GM19463 (cell line): ENCODE measurements at regions not wholly inside any gene's neighbourhood (a gene's known extent, or its start where the extent isn't known, plus 50 kb on each side); places are given as distances from the start of the nearest gene placed in this dataset.
"Not testable (repeated sequence)": the region's sequence is repeated elsewhere in the genome, so short reads cannot be mapped to it uniquely, and the experiment has no call there.

ENCODE experiments used
- ATAC-seq: cut with Tn5 transposase; IDR thresholded peaks from one replicate; pipeline ENCODE4 v1.9.1; 2021; ENCODE audit warnings: mild to moderate bottlenecking, moderate library complexity; ENCODE audit not compliant: unreplicated experiment

- no peak for ATAC-seq
Measured at GRCh38 chr2:234375176-234375880, 121.6 kb downstream of the ARL4C start.

GRCh38 chr2:234374736-234375135, 122.1 kb downstream of the ARL4C start:
- ATAC-seq, result no peak

- ATAC-seq, result no peak
Measured at GRCh38 chr2:234374150-234374508, 122.8 kb downstream of the ARL4C start.

GRCh38 chr2:234373481-234374149, 123.3 kb downstream of the ARL4C start:
- ATAC-seq, result no peak

- ATAC-seq, result no peak
Measured at GRCh38 chr2:234373060-234373459, 123.8 kb downstream of the ARL4C start.

- ATAC-seq, result no peak
Measured at GRCh38 chr2:234372506-234372905, 124.4 kb downstream of the ARL4C start.

GRCh38 chr2:234368861-234369261, 128.0 kb downstream of the ARL4C start:
- ATAC-seq, result no peak

- no peak for ATAC-seq
Measured at GRCh38 chr2:234366891-234367290, 130.0 kb downstream of the ARL4C start.

- ATAC-seq, result no peak
Measured at GRCh38 chr2:234364661-234365060, 132.2 kb downstream of the ARL4C start.

GRCh38 chr2:234363647-234364294, 133.1 kb downstream of the ARL4C start:
- no peak for ATAC-seq

- no peak for ATAC-seq
Measured at GRCh38 chr2:234363011-234363487, 133.8 kb downstream of the ARL4C start.

GRCh38 chr2:234360313-234360975, 136.4 kb downstream of the ARL4C start:
- ATAC-seq, result not testable (repeated sequence)

- ATAC-seq, result no peak
Measured at GRCh38 chr2:234357666-234358065, 139.2 kb downstream of the ARL4C start.

- no peak for ATAC-seq
Measured at GRCh38 chr2:234355808-234356365, 141.0 kb downstream of the ARL4C start.

- ATAC-seq, result no peak
Measured at GRCh38 chr2:234355021-234355720, 141.7 kb downstream of the ARL4C start.

- no peak for ATAC-seq
Measured at GRCh38 chr2:234352270-234352669, 144.6 kb downstream of the ARL4C start.

GRCh38 chr2:234351866-234352265, 145.0 kb downstream of the ARL4C start:
- ATAC-seq, result not testable (repeated sequence)

- no peak for ATAC-seq
Measured at GRCh38 chr2:234348081-234348480, 148.8 kb downstream of the ARL4C start.

- no peak for ATAC-seq
Measured at GRCh38 chr2:234345921-234346320, 151.0 kb downstream of the ARL4C start.

GRCh38 chr2:234344012-234344411, 152.9 kb downstream of the ARL4C start:
- ATAC-seq, result no peak
